Panc1 (cell line): ENCODE measurements at regions not wholly inside any gene's neighbourhood (a gene's known extent, or its start where the extent isn't known, plus 50 kb on each side); places are given as distances from the start of the nearest gene placed in this dataset.

ENCODE experiments used
- ATAC-seq: fragments of 200-7000 bp; cut with Tn5 transposase; 2 replicates; pipeline ENCODE4 v1.9.1; 2020; ENCODE audit warnings: mild to moderate bottlenecking, moderate library complexity
- BruUV-seq: library from RNA; stranded (reverse); fragments of 400-500 nt; replicated peaks from 2 replicates; lab custom pipeline; 2021; lab: Mats Ljungman, UMichigan
- CTCF ChIA-PET: fragments of 300-600 bp; sonication (Branson Sonifier 250); formaldehyde crosslinking; loops from one replicate; lab custom pipeline; 2022; ENCODE audit warnings: antibody characterized with exemption; lab: Charles Lee
- POLR2A ChIA-PET: fragments of 300-600 bp; sonication (Branson Sonifier 250); formaldehyde crosslinking; loops from one replicate; lab custom pipeline; 2022; ENCODE audit warnings: antibody characterized with exemption; lab: Charles Lee
- DNase-seq: peaks from one replicate; pipeline ENCODE4 v3.0.0-alpha.2; 2010; ENCODE audit warnings: low read depth, low spot score
- H3K27ac ChIP-seq: 2 replicates; pipeline ENCODE4 v1.5.1; 2011; ENCODE audit warnings: mild to moderate bottlenecking, low read length, inconsistent platforms
- H3K27me3 ChIP-seq: fragments of 200-500 bp; sonication (Bioruptor generic); 2 replicates; pipeline ENCODE4 v1.6.0; 2014; ENCODE audit warnings: low read length, inconsistent platforms; ENCODE audit not compliant: control insufficient read depth, insufficient read depth
- H3K36me3 ChIP-seq: fragments of 200-500 bp; sonication (Bioruptor generic); 2 replicates; pipeline ENCODE4 v1.5.1; 2014; ENCODE audit warnings: inconsistent platforms, mild to moderate bottlenecking, low read length, moderate library complexity; ENCODE audit not compliant: control insufficient read depth, insufficient read depth
- H3K4me1 ChIP-seq: 2 replicates; pipeline ENCODE4 v1.5.1; 2011; ENCODE audit warnings: inconsistent platforms, mild to moderate bottlenecking, low read length, moderate library complexity; ENCODE audit not compliant: control insufficient read depth, insufficient read depth
- H3K4me3 ChIP-seq, 2 experiments: 2 replicates each; pipeline ENCODE4 v1.5.1; 2011 to 2012; ENCODE audit warnings: low read depth in 2 of 2, low read length in 2 of 2, mild to moderate bottlenecking in 2 of 2, inconsistent platforms in 1 of 2, moderate library complexity in 1 of 2
- H3K9me3 ChIP-seq: fragments of 200-500 bp; sonication (Bioruptor generic); 2 replicates; pipeline ENCODE4 v1.5.1; 2014; ENCODE audit warnings: low read depth, mild to moderate bottlenecking, inconsistent platforms, low read length, moderate library complexity; ENCODE audit not compliant: control insufficient read depth, insufficient read depth
- POLR2AphosphoS5 ChIP-seq: IDR thresholded peaks from 2 replicates; pipeline ENCODE4 v1.6.1; 2012; ENCODE audit warnings: mild to moderate bottlenecking, low read depth, low read length, moderate library complexity
- SIN3A ChIP-seq: IDR thresholded peaks from 2 replicates; pipeline ENCODE4 v1.6.1; 2012; ENCODE audit warnings: low read depth, mild to moderate bottlenecking, low read length, moderate library complexity, borderline replicate concordance; ENCODE audit not compliant: insufficient read depth
- TCF7L2 ChIP-seq: IDR thresholded peaks from 2 replicates; pipeline ENCODE4 v1.6.1; 2011; ENCODE audit warnings: mild to moderate bottlenecking, low read depth, low read length, inconsistent platforms
- in situ Hi-C: cut with HindIII; loops from 2 replicates; pipeline ENCODE4 v1.10.0; 2016; ENCODE audit warnings: low sequenced_read_pairs, low pct_unique_long_range_greater_than_20kb
- intact Hi-C: fragments of 100-400 bp; cut with micrococcal nuclease; formaldehyde crosslinking; loops from one replicate; pipeline ENCODE4 v1.10.0; 2022; ENCODE audit not compliant: unreplicated experiment
- TF ChIP-seq, protein P1 (sequence below): fragments of 450-650 bp; IDR thresholded peaks from 2 replicates; pipeline ENCODE4 v1.5.1; 2017; ENCODE audit warnings: mild to moderate bottlenecking
- TF ChIP-seq, protein P2 (sequence below), 2 experiments: IDR thresholded peaks; 2 replicates each; pipeline ENCODE4 v1.6.1; 2011 to 2012; ENCODE audit warnings: low read depth in 2 of 2, control low read depth in 1 of 2, low read length in 1 of 2, mild to moderate bottlenecking in 1 of 2, moderate library complexity in 1 of 2; ENCODE audit not compliant: insufficient read depth in 1 of 2

DNA sequence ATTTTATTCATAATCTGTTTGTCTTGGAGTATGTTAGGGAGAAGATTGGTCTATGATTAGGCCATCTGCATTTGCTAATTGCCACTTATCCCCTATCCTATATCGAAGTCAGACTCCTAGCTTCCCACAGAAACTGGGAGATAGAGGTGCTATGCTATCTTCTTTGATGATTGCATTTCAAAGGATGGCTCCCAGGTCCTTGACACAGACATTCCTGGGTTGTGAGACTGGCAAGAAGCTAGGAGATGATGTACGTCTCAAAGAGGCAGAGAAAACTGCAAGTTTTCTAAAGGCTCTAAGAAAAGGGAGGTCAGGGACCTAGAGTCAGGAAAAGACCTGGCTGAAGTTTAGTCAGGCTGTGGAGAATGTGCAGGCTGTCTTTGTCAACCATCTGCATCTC is 1251.9 kb downstream of the PCDH17 start:
- no peak overlapping the region for H3K27ac ChIP-seq
- H3K9me3 ChIP-seq = no peaks in the 10 kb centered on the region
- no TSS peak for BruUV-seq
- no peaks in the 10 kb centered on the region for H3K27me3 ChIP-seq
- in situ Hi-C loops = no loop called here
- CTCF ChIA-PET = no interaction called here
- no peak overlapping the region for H3K4me3 ChIP-seq
- H3K36me3 ChIP-seq = no peaks in the 10 kb centered on the region
- POLR2A ChIA-PET = no interaction called here
- H3K4me1 ChIP-seq = no peaks in the 10 kb centered on the region
- DNase-seq = no peak
- intact Hi-C loops = no loop called here
- TF ChIP-seq, protein P1, sequence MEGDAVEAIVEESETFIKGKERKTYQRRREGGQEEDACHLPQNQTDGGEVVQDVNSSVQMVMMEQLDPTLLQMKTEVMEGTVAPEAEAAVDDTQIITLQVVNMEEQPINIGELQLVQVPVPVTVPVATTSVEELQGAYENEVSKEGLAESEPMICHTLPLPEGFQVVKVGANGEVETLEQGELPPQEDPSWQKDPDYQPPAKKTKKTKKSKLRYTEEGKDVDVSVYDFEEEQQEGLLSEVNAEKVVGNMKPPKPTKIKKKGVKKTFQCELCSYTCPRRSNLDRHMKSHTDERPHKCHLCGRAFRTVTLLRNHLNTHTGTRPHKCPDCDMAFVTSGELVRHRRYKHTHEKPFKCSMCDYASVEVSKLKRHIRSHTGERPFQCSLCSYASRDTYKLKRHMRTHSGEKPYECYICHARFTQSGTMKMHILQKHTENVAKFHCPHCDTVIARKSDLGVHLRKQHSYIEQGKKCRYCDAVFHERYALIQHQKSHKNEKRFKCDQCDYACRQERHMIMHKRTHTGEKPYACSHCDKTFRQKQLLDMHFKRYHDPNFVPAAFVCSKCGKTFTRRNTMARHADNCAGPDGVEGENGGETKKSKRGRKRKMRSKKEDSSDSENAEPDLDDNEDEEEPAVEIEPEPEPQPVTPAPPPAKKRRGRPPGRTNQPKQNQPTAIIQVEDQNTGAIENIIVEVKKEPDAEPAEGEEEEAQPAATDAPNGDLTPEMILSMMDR = no peak
- TF ChIP-seq TCF7L2 (no peak), POLR2AphosphoS5 (no peak), SIN3A (no peak)
- TF ChIP-seq, protein P2, sequence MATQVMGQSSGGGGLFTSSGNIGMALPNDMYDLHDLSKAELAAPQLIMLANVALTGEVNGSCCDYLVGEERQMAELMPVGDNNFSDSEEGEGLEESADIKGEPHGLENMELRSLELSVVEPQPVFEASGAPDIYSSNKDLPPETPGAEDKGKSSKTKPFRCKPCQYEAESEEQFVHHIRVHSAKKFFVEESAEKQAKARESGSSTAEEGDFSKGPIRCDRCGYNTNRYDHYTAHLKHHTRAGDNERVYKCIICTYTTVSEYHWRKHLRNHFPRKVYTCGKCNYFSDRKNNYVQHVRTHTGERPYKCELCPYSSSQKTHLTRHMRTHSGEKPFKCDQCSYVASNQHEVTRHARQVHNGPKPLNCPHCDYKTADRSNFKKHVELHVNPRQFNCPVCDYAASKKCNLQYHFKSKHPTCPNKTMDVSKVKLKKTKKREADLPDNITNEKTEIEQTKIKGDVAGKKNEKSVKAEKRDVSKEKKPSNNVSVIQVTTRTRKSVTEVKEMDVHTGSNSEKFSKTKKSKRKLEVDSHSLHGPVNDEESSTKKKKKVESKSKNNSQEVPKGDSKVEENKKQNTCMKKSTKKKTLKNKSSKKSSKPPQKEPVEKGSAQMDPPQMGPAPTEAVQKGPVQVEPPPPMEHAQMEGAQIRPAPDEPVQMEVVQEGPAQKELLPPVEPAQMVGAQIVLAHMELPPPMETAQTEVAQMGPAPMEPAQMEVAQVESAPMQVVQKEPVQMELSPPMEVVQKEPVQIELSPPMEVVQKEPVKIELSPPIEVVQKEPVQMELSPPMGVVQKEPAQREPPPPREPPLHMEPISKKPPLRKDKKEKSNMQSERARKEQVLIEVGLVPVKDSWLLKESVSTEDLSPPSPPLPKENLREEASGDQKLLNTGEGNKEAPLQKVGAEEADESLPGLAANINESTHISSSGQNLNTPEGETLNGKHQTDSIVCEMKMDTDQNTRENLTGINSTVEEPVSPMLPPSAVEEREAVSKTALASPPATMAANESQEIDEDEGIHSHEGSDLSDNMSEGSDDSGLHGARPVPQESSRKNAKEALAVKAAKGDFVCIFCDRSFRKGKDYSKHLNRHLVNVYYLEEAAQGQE (IDR thresholded peaks at IDR 0.05; ENCODE audit: insufficient read depth in 1 of 2, low read depth in 2 of 2, low read length in 1 of 2) = no peak
- ATAC-seq = no peak

DNA sequence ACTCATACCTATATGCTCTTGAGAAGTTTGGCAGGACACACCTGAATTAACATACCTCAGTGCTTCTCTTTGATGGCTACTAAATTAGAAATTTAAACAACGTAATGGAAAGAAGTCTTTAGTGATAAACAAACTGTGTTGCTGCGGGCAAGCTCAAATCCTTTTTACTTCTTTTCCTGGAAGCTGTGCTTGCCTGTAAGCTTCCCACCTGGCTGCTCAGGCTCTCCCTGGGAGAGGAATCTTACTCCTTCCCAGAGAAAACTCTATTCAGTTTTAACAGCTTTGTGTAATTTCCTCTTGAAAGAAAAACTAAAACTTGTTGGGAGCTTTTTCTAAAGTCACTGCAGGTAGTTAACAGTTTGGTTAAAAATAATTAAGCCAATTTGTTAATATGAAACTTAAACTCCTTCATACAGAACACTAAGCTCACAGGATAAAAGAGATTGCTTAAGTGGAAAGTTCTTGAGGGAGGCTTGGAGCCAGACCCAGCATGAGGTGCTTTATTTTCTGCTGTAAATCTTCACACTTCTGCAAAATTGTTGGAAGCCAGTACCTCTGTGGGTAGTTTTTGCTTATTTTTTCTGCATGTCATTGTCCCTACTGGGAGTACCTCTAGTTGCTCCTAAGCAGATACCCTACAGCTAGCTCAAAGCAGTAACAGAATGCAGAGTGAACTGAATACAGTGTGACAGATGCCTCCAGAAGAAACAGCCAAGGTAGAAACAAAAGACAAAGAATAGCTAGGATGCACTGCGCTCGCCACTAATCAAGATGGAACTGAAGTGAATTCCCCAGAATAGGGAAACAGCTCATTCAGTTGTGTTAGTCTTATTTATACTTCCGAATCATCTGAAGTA is 1253.0 kb downstream of the PCDH17 start:
- in situ Hi-C loops (no loop called here), intact Hi-C loops (no loop called here)
- H3K9me3 ChIP-seq = no peaks in the 10 kb centered on the region
- ATAC-seq = no peak
- no peaks in the 10 kb centered on the region for H3K36me3 ChIP-seq
- H3K27ac ChIP-seq = no peak overlapping the region
- no peak for DNase-seq
- H3K4me3 ChIP-seq = no peak overlapping the region
- ChIA-PET POLR2A (no interaction called here), CTCF (no interaction called here)
- no TSS peak for BruUV-seq
- TF ChIP-seq TCF7L2 (no peak), POLR2AphosphoS5 (no peak), SIN3A (no peak)
- TF ChIP-seq, protein P1 = no peak
- TF ChIP-seq, protein P2 (IDR thresholded peaks at IDR 0.05; ENCODE audit: insufficient read depth in 1 of 2, low read depth in 2 of 2, low read length in 1 of 2) = no peak
- no peaks in the 10 kb centered on the region for H3K4me1 ChIP-seq
- no peaks in the 10 kb centered on the region for H3K27me3 ChIP-seq
